GM23338 (cell line): ENCODE measurements at regions not wholly inside any gene's neighbourhood (a gene's known extent, or its start where the extent isn't known, plus 50 kb on each side); places are given as distances from the start of the nearest gene placed in this dataset.

Experiments used
- ATAC-seq: fragments of 200-7000 bp; cut with Tn5 transposase; 3 replicates; pipeline ENCODE4 v1.9.1; 2020
- DNase-seq: peaks from one replicate; pipeline ENCODE4 v3.0.0-alpha.2; 2015; ENCODE audit warnings: low spot score
- H2AFZ ChIP-seq: fragments of 200-600 bp; sonication (generic); 2 replicates; pipeline ENCODE4 v1.8.0; 2016; ENCODE audit warnings: antibody characterized with exemption, mild to moderate bottlenecking, moderate library complexity
- H3F3A ChIP-seq: fragments of 200-600 bp; sonication (generic); replicated peaks from 2 replicates; pipeline ENCODE4 v1.8.0; 2017; ENCODE audit warnings: antibody characterized with exemption, mixed run types, low read depth
- H3K27ac ChIP-seq: fragments of 200-600 bp; sonication (generic); 2 replicates; pipeline ENCODE4 v1.6.1; 2016; ENCODE audit warnings: low read depth
- H3K27me3 ChIP-seq: fragments of 200-600 bp; sonication (generic); 2 replicates; pipeline ENCODE4 v1.8.0; 2016; ENCODE audit warnings: mild to moderate bottlenecking, mixed run types, moderate library complexity; ENCODE audit not compliant: insufficient read depth
- H3K36me3 ChIP-seq: fragments of 200-600 bp; sonication (generic); 2 replicates; pipeline ENCODE4 v1.8.0; 2016; ENCODE audit warnings: mild to moderate bottlenecking; ENCODE audit not compliant: insufficient read depth
- H3K4me1 ChIP-seq: fragments of 200-600 bp; sonication (generic); 2 replicates; pipeline ENCODE4 v1.8.0; 2016; ENCODE audit warnings: mild to moderate bottlenecking, moderate library complexity; ENCODE audit not compliant: insufficient read depth
- H3K4me2 ChIP-seq: fragments of 200-600 bp; sonication (generic); 2 replicates; pipeline ENCODE4 v1.7.1; 2017; ENCODE audit warnings: mixed run types
- H3K4me3 ChIP-seq: fragments of 200-600 bp; sonication (generic); 2 replicates; pipeline ENCODE4 v1.6.1; 2016; ENCODE audit warnings: mixed run types
- H3K79me2 ChIP-seq: fragments of 200-600 bp; sonication (generic); replicated peaks from 2 replicates; pipeline ENCODE4 v1.8.0; 2017; ENCODE audit warnings: mild to moderate bottlenecking; ENCODE audit not compliant: insufficient read depth
- H3K9me2 ChIP-seq: fragments of 200-600 bp; sonication (generic); 2 replicates; pipeline ENCODE4 v1.8.0; 2017; ENCODE audit not compliant: insufficient read depth
- H4K20me1 ChIP-seq: fragments of 200-600 bp; sonication (generic); replicated peaks from 2 replicates; pipeline ENCODE4 v1.8.0; 2017; ENCODE audit warnings: mild to moderate bottlenecking; ENCODE audit not compliant: insufficient read depth
- H3K27ac Mint-ChIP-seq: 2 replicates; pipeline ENCODE4 v1.8.0; 2020; ENCODE audit warnings: inconsistent platforms, mild to moderate bottlenecking, moderate library complexity, mixed read lengths
- H3K27me3 Mint-ChIP-seq: 3 replicates; pipeline ENCODE4 v1.8.0; 2022; ENCODE audit warnings: low read depth, mild to moderate bottlenecking, moderate library complexity, mixed read lengths, inconsistent platforms; ENCODE audit not compliant: insufficient read depth, poor library complexity
- H3K36me3 Mint-ChIP-seq: 3 replicates; pipeline ENCODE4 v1.8.0; 2021; ENCODE audit warnings: low read depth, mild to moderate bottlenecking, inconsistent platforms, moderate library complexity, mixed read lengths
- H3K4me1 Mint-ChIP-seq: 3 replicates; pipeline ENCODE4 v1.8.0; 2020; ENCODE audit warnings: mild to moderate bottlenecking, inconsistent platforms, mixed read lengths
- H3K4me3 Mint-ChIP-seq: 3 replicates; pipeline ENCODE4 v1.8.0; 2021; ENCODE audit warnings: moderate library complexity, mild to moderate bottlenecking, inconsistent platforms, mixed read lengths
- H3K9me3 Mint-ChIP-seq: 3 replicates; pipeline ENCODE4 v1.8.0; 2020; ENCODE audit warnings: moderate library complexity, mild to moderate bottlenecking, inconsistent platforms, mixed read lengths
- EZH2 ChIP-seq: fragments of 200-600 bp; sonication (generic); IDR thresholded peaks from one replicate; pipeline ENCODE4 v1.8.0; 2017; ENCODE audit warnings: antibody characterized with exemption, mild to moderate bottlenecking, low read depth; ENCODE audit not compliant: unreplicated experiment
- NANOG ChIP-seq: IDR thresholded peaks from 2 replicates; pipeline ENCODE4 v1.6.1; 2016; ENCODE audit warnings: antibody characterized with exemption, borderline replicate concordance
- REST ChIP-seq: IDR thresholded peaks from one replicate; pipeline ENCODE4 v1.6.1; 2018; ENCODE audit warnings: antibody characterized with exemption; ENCODE audit not compliant: unreplicated experiment
- STAT1 ChIP-seq: IDR thresholded peaks from one replicate; pipeline ENCODE4 v1.6.1; 2016; ENCODE audit warnings: antibody characterized with exemption; ENCODE audit not compliant: unreplicated experiment
- ZNF331 ChIP-seq: fragments of 250-450 bp; sonication (Bioruptor Pico); IDR thresholded peaks from 2 replicates; pipeline ENCODE4 v1.5.0; 2020; ENCODE audit warnings: low read depth, mild to moderate bottlenecking, moderate library complexity

GRCh38 chr9:16202914-16203728, 650.3 kb downstream of the CCDC171 start (continued):
- TF ChIP-seq EZH2 = no peak
- TF ChIP-seq ZNF331 (CRISPR knock-in tag) = no peak

- peaks cover 2% of the 10 kb centered on the region; the same call in 2 of the 3 replicates for H3K9me3 Mint-ChIP-seq
- no peak overlapping the region for H3K4me2 ChIP-seq
- H3K4me3 Mint-ChIP-seq = no peak overlapping the region
Observed at GRCh38 chr9:16203729-16204573, 651.1 kb downstream of the CCDC171 start.

More at GRCh38 chr9:16203729-16204573, 651.1 kb downstream of the CCDC171 start:
- no peak overlapping the region for H3K4me3 ChIP-seq
- no peak overlapping the region for H3K27ac ChIP-seq
- Mint-ChIP-seq H3K36me3 (no peaks in the 10 kb centered on the region), H3K4me1 (peaks cover 9% of the 10 kb centered on the region), H3K27me3 (peaks cover 3% of the 10 kb centered on the region), H3K27ac (0 out of 2 replicates have a peak overlapping the region, but pooled peaks have one; percentile 9)
- ATAC-seq = no peak
- H3K36me3 ChIP-seq = no peaks in the 10 kb centered on the region
- H4K20me1 ChIP-seq = no peaks in the 10 kb centered on the region
- H3K79me2 ChIP-seq = no peaks in the 10 kb centered on the region
- TF ChIP-seq NANOG = no peak
- TF ChIP-seq REST = no peak
- TF ChIP-seq STAT1 = no peak
- TF ChIP-seq EZH2 = no peak
- H3K9me2 ChIP-seq = peaks cover 8% of the 10 kb centered on the region; the same call in 1 of the 2 replicates
- H3K27me3 ChIP-seq = no peaks in the 10 kb centered on the region
- H3K4me1 ChIP-seq = peaks cover 5% of the 10 kb centered on the region; the same call in 1 of the 2 replicates
- no peak for DNase-seq
- H2AFZ ChIP-seq = no peak overlapping the region
- no peaks in the 10 kb centered on the region for H3F3A ChIP-seq
